H54 (cell line): ENCODE measurements at regions not wholly inside any gene's neighbourhood (a gene's known extent, or its start where the extent isn't known, plus 50 kb on each side); places are given as distances from the start of the nearest gene placed in this dataset.
"Not testable (repeated sequence)": the region's sequence is repeated elsewhere in the genome, so short reads cannot be mapped to it uniquely, and the experiment has no call there.

ENCODE experiments used
- DNase-seq: peaks from one replicate; pipeline ENCODE4 v3.0.0; 2011; ENCODE audit warnings: low spot score, mixed read lengths; ENCODE audit not compliant: insufficient read length
- FAIRE-seq: peaks from 3 replicates; lab custom pipeline; 2011; peaks lifted over from hg19 to GRCh38; lab: Jason Lieb, UNC
- POLR2A ChIP-seq: IDR thresholded peaks from 2 replicates; pipeline ENCODE4 v1.6.1; 2011; ENCODE audit warnings: low read depth, mild to moderate bottlenecking, low read length

GRCh38 chr22:47411006-47411405 is 648.6 kb downstream of the TBC1D22A start:
- TF ChIP-seq POLR2A, result no peak
- FAIRE-seq (no peak), DNase-seq (no peak)

GRCh38 chr22:47409539-47410275 is 647.3 kb downstream of the TBC1D22A start:
- DNase-seq (no peak), FAIRE-seq (no peak)
- TF ChIP-seq POLR2A, result no peak

GRCh38 chr22:47408409-47408808 is 646.0 kb downstream of the TBC1D22A start:
- TF ChIP-seq POLR2A, result no peak
- DNase-seq (no peak), FAIRE-seq (no peak)

- DNase-seq (no peak), FAIRE-seq (no peak)
- TF ChIP-seq POLR2A, result no peak
These were observed 645.1 kb downstream of the TBC1D22A start for GRCh38 chr22:47407461-47408025.

GRCh38 chr22:47406896-47407295 is 644.4 kb downstream of the TBC1D22A start:
- no peak for DNase-seq

GRCh38 chr22:47406180-47406834 is 643.9 kb downstream of the TBC1D22A start:
- TF ChIP-seq POLR2A, result no peak
- no peak for FAIRE-seq
- no peak for DNase-seq

More at GRCh38 chr22:47406896-47407295, 644.4 kb downstream of the TBC1D22A start:
- TF ChIP-seq POLR2A, result no peak
- no peak for FAIRE-seq

GRCh38 chr22:47405222-47405621 is 642.8 kb downstream of the TBC1D22A start:
- not testable (repeated sequence) for DNase-seq, FAIRE-seq

- DNase-seq, result no peak
- FAIRE-seq, result no peak
- no peak for TF ChIP-seq POLR2A
These were observed 640.6 kb downstream of the TBC1D22A start for GRCh38 chr22:47402876-47403525.

GRCh38 chr22:47401976-47402770 is 639.7 kb downstream of the TBC1D22A start:
- FAIRE-seq (no peak), DNase-seq (no peak)
- no peak for TF ChIP-seq POLR2A

GRCh38 chr22:47401592-47401898 is 639.1 kb downstream of the TBC1D22A start:
- FAIRE-seq (no peak), DNase-seq (no peak)
- TF ChIP-seq POLR2A, result no peak

- DNase-seq, result no peak
- FAIRE-seq, result no peak
- TF ChIP-seq POLR2A, result no peak
These were observed 638.5 kb downstream of the TBC1D22A start for GRCh38 chr22:47400701-47401591.

GRCh38 chr22:47400131-47400530 is 637.7 kb downstream of the TBC1D22A start:
- DNase-seq, FAIRE-seq: not testable (repeated sequence)
